ENCODE measurements at regions not wholly inside any gene's neighbourhood (a gene's known extent, or its start where the extent isn't known, plus 50 kb on each side); places are given as distances from the start of the nearest gene placed in this dataset.

DNA sequence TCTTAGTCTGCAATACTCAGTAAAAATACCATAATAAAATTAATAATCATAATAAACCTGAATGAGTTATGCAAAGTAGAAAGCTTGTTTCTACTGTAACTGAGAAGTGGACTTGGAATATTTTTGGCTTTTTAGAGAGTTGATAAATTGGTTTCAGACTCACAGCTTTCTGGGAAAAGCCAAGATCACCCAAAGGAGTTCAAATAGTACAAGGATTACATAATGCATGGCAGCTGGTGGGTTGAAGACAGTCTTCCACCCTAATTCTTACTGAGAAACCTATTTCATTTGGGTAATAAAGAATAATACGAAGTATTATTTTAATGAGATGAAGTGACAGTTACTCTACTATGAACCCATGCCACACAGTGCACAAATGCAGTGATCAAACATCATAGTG is 139.4 kb upstream of the KLF12 start:
- intact Hi-C loops (cut with DNase I), result no loop called here
- no peak overlapping the region for H3K4me3 ChIP-seq (replicated peaks in 1 of 3)
- no peak for DNase-seq
- no peaks in the 10 kb centered on the region for H3K36me3 ChIP-seq
- TF ChIP-seq, protein P1, sequence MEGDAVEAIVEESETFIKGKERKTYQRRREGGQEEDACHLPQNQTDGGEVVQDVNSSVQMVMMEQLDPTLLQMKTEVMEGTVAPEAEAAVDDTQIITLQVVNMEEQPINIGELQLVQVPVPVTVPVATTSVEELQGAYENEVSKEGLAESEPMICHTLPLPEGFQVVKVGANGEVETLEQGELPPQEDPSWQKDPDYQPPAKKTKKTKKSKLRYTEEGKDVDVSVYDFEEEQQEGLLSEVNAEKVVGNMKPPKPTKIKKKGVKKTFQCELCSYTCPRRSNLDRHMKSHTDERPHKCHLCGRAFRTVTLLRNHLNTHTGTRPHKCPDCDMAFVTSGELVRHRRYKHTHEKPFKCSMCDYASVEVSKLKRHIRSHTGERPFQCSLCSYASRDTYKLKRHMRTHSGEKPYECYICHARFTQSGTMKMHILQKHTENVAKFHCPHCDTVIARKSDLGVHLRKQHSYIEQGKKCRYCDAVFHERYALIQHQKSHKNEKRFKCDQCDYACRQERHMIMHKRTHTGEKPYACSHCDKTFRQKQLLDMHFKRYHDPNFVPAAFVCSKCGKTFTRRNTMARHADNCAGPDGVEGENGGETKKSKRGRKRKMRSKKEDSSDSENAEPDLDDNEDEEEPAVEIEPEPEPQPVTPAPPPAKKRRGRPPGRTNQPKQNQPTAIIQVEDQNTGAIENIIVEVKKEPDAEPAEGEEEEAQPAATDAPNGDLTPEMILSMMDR (IDR thresholded peaks at IDR 0.05), result no peak
- TF ChIP-seq POLR2A (IDR thresholded peaks at IDR 0.05), result no peak
- H3K27ac ChIP-seq, result no peak overlapping the region
- 84 to 93% methylated on average over 1 of the region's 1 CpG for WGBS, 2 donors
- H3K9me3 ChIP-seq, result no peaks in the 10 kb centered on the region
- H3K4me1 ChIP-seq, result no peaks in the 10 kb centered on the region
- no peaks in the 10 kb centered on the region for H3K27me3 ChIP-seq

DNA sequence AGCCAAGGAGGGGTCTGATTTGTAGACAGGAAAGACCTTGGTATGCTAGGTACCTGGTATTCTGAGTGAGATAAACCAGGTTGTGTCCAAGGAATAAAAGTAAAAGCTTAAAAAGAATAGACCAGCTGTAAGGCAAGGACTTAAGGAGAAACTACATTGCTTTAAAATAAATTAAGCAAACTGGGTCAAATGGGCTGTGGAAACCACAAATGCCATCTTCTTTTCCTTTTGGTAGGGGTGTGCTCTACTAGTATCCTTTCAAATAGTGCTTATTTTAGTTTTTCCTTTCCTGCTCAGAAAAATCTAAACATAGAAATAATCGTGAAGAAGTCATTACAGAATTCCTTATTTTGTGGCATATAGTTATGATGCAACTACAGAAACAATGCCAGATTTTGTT is 138.6 kb upstream of the KLF12 start:
- intact Hi-C loops (cut with DNase I), result no loop called here
- no peaks in the 10 kb centered on the region for H3K36me3 ChIP-seq
- DNase-seq, result no peak
- no peak overlapping the region for H3K27ac ChIP-seq
- no peaks in the 10 kb centered on the region for H3K27me3 ChIP-seq
- 54 to 64% methylated on average over 1 of the region's 1 CpG for WGBS, 2 donors
- H3K4me3 ChIP-seq (replicated peaks in 1 of 3), result no peak overlapping the region
- TF ChIP-seq, protein P1 (IDR thresholded peaks at IDR 0.05), result no peak
- TF ChIP-seq POLR2A (IDR thresholded peaks at IDR 0.05), result no peak
- no peaks in the 10 kb centered on the region for H3K9me3 ChIP-seq
- H3K4me1 ChIP-seq, result no peaks in the 10 kb centered on the region

DNA sequence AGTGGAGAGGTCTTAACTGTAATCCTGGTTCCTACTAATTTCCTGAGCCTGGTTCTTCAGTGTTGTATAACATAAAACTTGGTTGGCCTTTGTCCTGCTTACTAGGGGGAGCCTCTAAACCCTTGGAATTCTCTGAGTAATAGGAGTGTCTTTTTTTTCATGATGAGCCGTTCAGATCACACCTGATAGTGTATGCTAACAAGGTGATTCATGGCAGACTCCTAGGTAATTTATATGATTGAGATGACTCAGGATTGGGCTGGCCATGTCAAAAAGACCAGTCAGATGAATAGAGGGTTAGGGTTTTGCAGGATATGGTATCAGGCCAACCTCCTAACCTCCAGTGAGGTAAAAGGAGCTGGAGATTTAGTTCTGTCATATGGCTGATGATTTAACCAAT is 135.8 kb upstream of the KLF12 start:
- 38 to 100% methylated on average over 1 of the region's 1 CpG for WGBS, 2 donors
- intact Hi-C loops (cut with DNase I), result no loop called here
- Histone ChIP-seq H3K4me1 (no peaks in the 10 kb centered on the region), H3K9me3 (no peaks in the 10 kb centered on the region), H3K36me3 (no peaks in the 10 kb centered on the region), H3K4me3 (replicated peaks in 1 of 3) (no peak overlapping the region), H3K27ac (no peak overlapping the region), H3K27me3 (no peaks in the 10 kb centered on the region)
- TF ChIP-seq POLR2A (IDR thresholded peaks at IDR 0.05), result no peak
- TF ChIP-seq, protein P1 (IDR thresholded peaks at IDR 0.05), result no peak
- DNase-seq, result no peak

DNA sequence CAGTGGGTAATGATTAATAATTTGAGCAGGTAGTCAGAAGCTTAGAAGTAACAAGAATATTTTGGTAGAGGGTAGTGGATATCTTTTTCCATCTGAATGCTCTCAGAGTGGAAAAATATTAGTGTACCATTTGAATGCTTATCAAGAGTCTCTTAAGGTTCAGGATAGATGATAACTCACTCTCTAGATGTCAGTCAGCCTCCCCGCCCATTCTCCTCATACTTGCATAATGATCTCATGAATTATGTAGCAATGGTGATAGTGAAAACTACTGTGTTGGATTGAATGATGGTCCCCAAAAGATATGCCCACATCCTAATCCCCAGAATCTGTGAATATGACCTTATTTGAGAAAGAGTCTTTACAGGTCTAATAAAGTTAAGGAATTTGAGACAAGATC is 132.7 kb upstream of the KLF12 start:
- intact Hi-C loops (cut with DNase I), result no loop called here
- no peak overlapping the region for H3K27ac ChIP-seq
- no peak overlapping the region for H3K4me3 ChIP-seq (replicated peaks in 1 of 3)
- 95 to 100% methylated on average over 1 of the region's 1 CpG for WGBS, 2 donors
- H3K4me1 ChIP-seq, result no peaks in the 10 kb centered on the region
- no peaks in the 10 kb centered on the region for H3K27me3 ChIP-seq
- no peaks in the 10 kb centered on the region for H3K36me3 ChIP-seq
- TF ChIP-seq POLR2A (IDR thresholded peaks at IDR 0.05), result no peak
- TF ChIP-seq, protein P1 (IDR thresholded peaks at IDR 0.05), result no peak
- DNase-seq, result no peak
- H3K9me3 ChIP-seq, result no peaks in the 10 kb centered on the region

DNA sequence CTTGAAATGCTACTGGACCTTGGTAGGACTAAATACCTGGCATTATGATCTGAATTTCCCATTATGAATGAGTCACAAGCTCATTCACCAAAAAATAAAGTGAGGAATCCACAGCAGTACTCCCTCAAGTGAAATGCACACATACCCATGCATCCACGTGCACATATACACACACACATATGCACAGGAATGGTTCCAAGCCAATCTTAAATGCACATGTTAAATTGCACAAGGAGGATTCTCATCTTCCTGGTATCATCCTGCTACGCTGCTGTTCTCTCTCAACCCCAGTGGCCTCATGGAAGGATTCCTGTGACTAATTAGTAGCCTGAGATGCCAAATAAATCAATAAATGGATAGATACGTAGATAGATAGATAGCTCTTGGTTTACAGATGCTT is 132.1 kb upstream of the KLF12 start:
- no peak overlapping the region for H3K27ac ChIP-seq
- no peaks in the 10 kb centered on the region for H3K27me3 ChIP-seq
- 78 to 96% methylated on average over 3 of the region's 3 CpGs for WGBS, 2 donors
- H3K4me1 ChIP-seq, result no peaks in the 10 kb centered on the region
- TF ChIP-seq POLR2A (IDR thresholded peaks at IDR 0.05), result no peak
- TF ChIP-seq, protein P1 (IDR thresholded peaks at IDR 0.05), result no peak
- H3K4me3 ChIP-seq (replicated peaks in 1 of 3), result no peak overlapping the region
- intact Hi-C loops (cut with DNase I), result no loop called here
- H3K36me3 ChIP-seq, result no peaks in the 10 kb centered on the region
- no peaks in the 10 kb centered on the region for H3K9me3 ChIP-seq
- no peak for DNase-seq
